Breast epithelium (tissue), 3 donors: ENCODE measurements at regions not wholly inside any gene's neighbourhood (a gene's known extent, or its start where the extent isn't known, plus 50 kb on each side); places are given as distances from the start of the nearest gene placed in this dataset.

Experiments used
- CTCF ChIP-seq, 3 donors: fragments of 450-650 bp; IDR thresholded peaks; one replicate each; pipeline ENCODE4 v1.5.1; 2016 to 2017; ENCODE audit warnings: antibody characterized with exemption in 3 of 3, mild to moderate bottlenecking in 3 of 3, moderate library complexity in 3 of 3
- POLR2AphosphoS5 ChIP-seq, 3 donors: sonication (generic); formaldehyde crosslinking; IDR thresholded peaks; one replicate each; pipeline ENCODE4 v1.6.1; 2017; ENCODE audit warnings: antibody characterized with exemption in 3 of 3

- no peak for TF ChIP-seq CTCF (IDR thresholded peaks at IDR 0.05)
- no peak for TF ChIP-seq POLR2AphosphoS5 (IDR thresholded peaks at IDR 0.05)
Observed at GRCh38 chr19:31664997-31665396, 315.8 kb upstream of the TSHZ3 start.
